Ovary (tissue), 3 donors: ENCODE measurements at regions not wholly inside any gene's neighbourhood (a gene's known extent, or its start where the extent isn't known, plus 50 kb on each side); places are given as distances from the start of the nearest gene placed in this dataset.

Source experiments
- EP300 ChIP-seq: sonication (generic); formaldehyde crosslinking; IDR thresholded peaks from one replicate; pipeline ENCODE4 v1.6.1; 2017; ENCODE audit warnings: antibody characterized with exemption
- POLR2A ChIP-seq: fragments of 450-650 bp; IDR thresholded peaks from one replicate; pipeline ENCODE4 v1.6.1; 2017; ENCODE audit warnings: antibody characterized with exemption, mild to moderate bottlenecking, moderate library complexity
- TF ChIP-seq, protein P1 (sequence below), 3 donors: fragments of 450-650 bp in 2 of 3; fragments of 200-600 bp in 1 of 3; IDR thresholded peaks; one replicate each; pipeline versions ENCODE4 v1.5.1 to v1.8.0; 2016 to 2022; ENCODE audit warnings: antibody characterized with exemption in 3 of 3, mild to moderate bottlenecking in 1 of 3
- donor health status: DM: no; HTN: no; CAD: no.

DNA sequence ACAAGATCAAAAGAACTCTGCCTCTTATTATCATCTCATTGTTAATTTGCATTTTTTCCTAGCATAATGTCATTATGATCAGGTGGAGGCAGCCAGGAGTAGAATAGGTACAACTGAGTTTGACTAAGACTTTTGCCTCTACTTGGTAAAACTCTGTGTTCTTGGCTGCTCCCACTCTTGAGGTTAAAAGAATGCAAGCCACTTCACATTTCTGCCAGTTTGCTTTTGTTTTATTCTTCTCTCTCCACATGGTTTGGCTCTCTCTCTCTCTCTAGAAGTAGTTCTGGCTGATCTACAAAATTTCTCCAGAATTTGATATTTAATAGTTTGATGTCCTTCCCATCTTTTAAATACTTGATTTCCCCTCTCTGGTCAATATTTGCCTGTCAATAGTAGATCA lies 170.7 kb upstream of the E2F7 start:
- TF ChIP-seq POLR2A (no peak), EP300 (no peak)
- TF ChIP-seq, protein P1, sequence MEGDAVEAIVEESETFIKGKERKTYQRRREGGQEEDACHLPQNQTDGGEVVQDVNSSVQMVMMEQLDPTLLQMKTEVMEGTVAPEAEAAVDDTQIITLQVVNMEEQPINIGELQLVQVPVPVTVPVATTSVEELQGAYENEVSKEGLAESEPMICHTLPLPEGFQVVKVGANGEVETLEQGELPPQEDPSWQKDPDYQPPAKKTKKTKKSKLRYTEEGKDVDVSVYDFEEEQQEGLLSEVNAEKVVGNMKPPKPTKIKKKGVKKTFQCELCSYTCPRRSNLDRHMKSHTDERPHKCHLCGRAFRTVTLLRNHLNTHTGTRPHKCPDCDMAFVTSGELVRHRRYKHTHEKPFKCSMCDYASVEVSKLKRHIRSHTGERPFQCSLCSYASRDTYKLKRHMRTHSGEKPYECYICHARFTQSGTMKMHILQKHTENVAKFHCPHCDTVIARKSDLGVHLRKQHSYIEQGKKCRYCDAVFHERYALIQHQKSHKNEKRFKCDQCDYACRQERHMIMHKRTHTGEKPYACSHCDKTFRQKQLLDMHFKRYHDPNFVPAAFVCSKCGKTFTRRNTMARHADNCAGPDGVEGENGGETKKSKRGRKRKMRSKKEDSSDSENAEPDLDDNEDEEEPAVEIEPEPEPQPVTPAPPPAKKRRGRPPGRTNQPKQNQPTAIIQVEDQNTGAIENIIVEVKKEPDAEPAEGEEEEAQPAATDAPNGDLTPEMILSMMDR (IDR thresholded peaks at IDR 0.05), result no peak
